ENCODE measurements at regions not wholly inside any gene's neighbourhood (a gene's known extent, or its start where the extent isn't known, plus 50 kb on each side); places are given as distances from the start of the nearest gene placed in this dataset.

DNA sequence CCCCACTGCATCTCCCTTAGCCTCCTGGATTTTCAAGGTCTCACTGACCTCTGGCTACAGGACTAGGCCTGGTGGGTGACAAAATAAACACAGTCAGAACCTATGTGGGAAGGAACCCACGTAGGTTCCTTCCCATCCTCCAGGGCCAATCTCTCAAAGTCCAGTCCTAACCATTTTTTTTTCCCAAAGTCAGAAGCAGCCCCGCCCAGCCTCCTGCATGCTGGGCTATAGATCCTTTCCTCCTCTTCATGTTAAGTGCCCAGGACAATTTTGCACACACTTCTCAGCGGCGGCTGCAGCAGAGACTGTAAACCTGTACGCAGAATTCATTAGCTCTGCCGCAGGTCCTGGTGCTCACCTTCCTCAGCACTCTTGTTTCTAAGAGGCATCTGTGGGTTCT, 285.8 kb downstream of the NPIPA8 start:
- H3K36me3 Mint-ChIP-seq (ENCODE audit: low read depth), result no peaks in the 10 kb centered on the region

GRCh38 chr16:18050234-18050633, 286.3 kb downstream of the NPIPA8 start:
- H3K27ac Mint-ChIP-seq, result no peak overlapping the region
- no peaks in the 10 kb centered on the region for H3K36me3 Mint-ChIP-seq (ENCODE audit: low read depth)
- no peaks in the 10 kb centered on the region for H3K9me3 Mint-ChIP-seq
- H3K4me1 Mint-ChIP-seq (ENCODE audit: low read depth), result no peaks in the 10 kb centered on the region
- H3K4me3 Mint-ChIP-seq, result no peak overlapping the region
- H3K27me3 Mint-ChIP-seq, result peaks cover 7% of the 10 kb centered on the region
- no peak for DNase-seq

More for the DNA sequence above, 285.8 kb downstream of the NPIPA8 start:
- peaks cover 3% of the 10 kb centered on the region for H3K27me3 Mint-ChIP-seq
- no peak overlapping the region for H3K27ac Mint-ChIP-seq
- DNase-seq, result no peak
- no peak overlapping the region for H3K4me3 Mint-ChIP-seq
- H3K4me1 Mint-ChIP-seq (ENCODE audit: low read depth), result no peaks in the 10 kb centered on the region
- no peaks in the 10 kb centered on the region for H3K9me3 Mint-ChIP-seq

- Mint-ChIP-seq H3K27ac (no peak overlapping the region), H3K4me1 (ENCODE audit: low read depth) (no peaks in the 10 kb centered on the region)
These were observed 286.9 kb downstream of the NPIPA8 start for GRCh38 chr16:18049547-18050133.

GRCh38 chr16:18048853-18049546, 287.5 kb downstream of the NPIPA8 start:
- Mint-ChIP-seq H3K4me3 (no peak overlapping the region), H3K4me1 (ENCODE audit: low read depth) (no peaks in the 10 kb centered on the region), H3K36me3 (ENCODE audit: low read depth) (no peaks in the 10 kb centered on the region), H3K9me3 (no peaks in the 10 kb centered on the region), H3K27me3 (peaks cover 11% of the 10 kb centered on the region), H3K27ac (no peak overlapping the region)
- DNase-seq, result no peak

More at GRCh38 chr16:18049547-18050133, 286.9 kb downstream of the NPIPA8 start:
- no peak for DNase-seq
- H3K27me3 Mint-ChIP-seq, result peaks cover 7% of the 10 kb centered on the region
- no peak overlapping the region for H3K4me3 Mint-ChIP-seq
- H3K36me3 Mint-ChIP-seq (ENCODE audit: low read depth), result no peaks in the 10 kb centered on the region
- no peaks in the 10 kb centered on the region for H3K9me3 Mint-ChIP-seq

DNA sequence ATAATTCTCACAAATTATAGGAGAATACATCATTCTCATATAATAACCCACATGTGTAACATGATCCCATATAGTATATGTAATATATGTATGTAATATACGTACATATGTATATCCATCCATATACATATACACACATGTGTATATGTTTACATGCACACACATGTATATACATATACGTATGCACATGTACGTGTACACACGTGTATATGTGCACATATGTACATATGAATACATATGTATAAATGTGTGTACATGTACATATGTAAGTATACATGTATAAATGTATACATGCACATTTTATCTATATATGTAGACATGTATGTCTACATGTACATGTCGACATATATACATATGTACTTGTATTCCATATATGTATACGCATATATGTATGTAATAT, 288.8 kb downstream of the NPIPA8 start:
- Mint-ChIP-seq H3K27ac (no peak overlapping the region), H3K9me3 (no peaks in the 10 kb centered on the region), H3K4me1 (ENCODE audit: low read depth) (no peaks in the 10 kb centered on the region), H3K27me3 (peaks cover 23% of the 10 kb centered on the region), H3K36me3 (ENCODE audit: low read depth) (no peaks in the 10 kb centered on the region), H3K4me3 (no peak overlapping the region)
- no peak for DNase-seq

GRCh38 chr16:18045356-18045755, 291.2 kb downstream of the NPIPA8 start:
- no peak overlapping the region for H3K4me3 Mint-ChIP-seq
- no peaks in the 10 kb centered on the region for H3K36me3 Mint-ChIP-seq (ENCODE audit: low read depth)
- no peaks in the 10 kb centered on the region for H3K4me1 Mint-ChIP-seq (ENCODE audit: low read depth)
- DNase-seq, result no peak
- H3K27ac Mint-ChIP-seq, result no peak overlapping the region
- no peaks in the 10 kb centered on the region for H3K9me3 Mint-ChIP-seq
- peaks cover 29% of the 10 kb centered on the region for H3K27me3 Mint-ChIP-seq

GRCh38 chr16:18041864-18042834, 294.4 kb downstream of the NPIPA8 start:
- Mint-ChIP-seq H3K4me3 (no peak overlapping the region), H3K27ac (no peak overlapping the region), H3K36me3 (ENCODE audit: low read depth) (no peaks in the 10 kb centered on the region), H3K9me3 (no peaks in the 10 kb centered on the region), H3K4me1 (ENCODE audit: low read depth) (no peaks in the 10 kb centered on the region), H3K27me3 (peaks cover 31% of the 10 kb centered on the region)
- no peak for DNase-seq

- H3K4me1 Mint-ChIP-seq (ENCODE audit: low read depth), result no peaks in the 10 kb centered on the region
- H3K4me3 Mint-ChIP-seq, result no peak overlapping the region
- H3K27ac Mint-ChIP-seq, result no peak overlapping the region
- no peak for DNase-seq
- H3K27me3 Mint-ChIP-seq, result peaks cover 26% of the 10 kb centered on the region
- no peaks in the 10 kb centered on the region for H3K9me3 Mint-ChIP-seq
- no peaks in the 10 kb centered on the region for H3K36me3 Mint-ChIP-seq (ENCODE audit: low read depth)
These were observed 296.6 kb downstream of the NPIPA8 start for GRCh38 chr16:18039931-18040330.

DNA sequence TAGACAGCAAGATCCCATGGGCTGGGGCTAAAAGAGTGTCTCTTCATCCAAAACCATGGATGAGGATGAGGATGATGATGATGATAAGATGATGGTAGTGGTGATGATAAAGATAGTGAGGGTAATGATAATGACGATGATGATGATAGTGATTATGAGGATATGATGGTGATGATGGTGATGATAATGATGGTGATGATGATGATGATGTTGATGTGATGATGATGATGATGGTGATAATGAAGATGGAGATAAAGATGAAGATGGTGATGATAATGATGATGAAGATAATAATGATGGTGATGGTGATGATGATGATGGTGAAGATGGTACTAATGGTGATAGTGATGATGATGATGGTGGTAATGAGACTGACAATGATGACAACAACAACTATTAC, 299.5 kb downstream of the NPIPA8 start:
- Mint-ChIP-seq H3K9me3 (no peaks in the 10 kb centered on the region), H3K27ac (no peak overlapping the region), H3K4me1 (ENCODE audit: low read depth) (no peaks in the 10 kb centered on the region), H3K27me3 (peaks cover 7% of the 10 kb centered on the region), H3K4me3 (no peak overlapping the region), H3K36me3 (ENCODE audit: low read depth) (no peaks in the 10 kb centered on the region)
- DNase-seq, result no peak

- no peak for DNase-seq
- Mint-ChIP-seq H3K9me3 (no peaks in the 10 kb centered on the region), H3K36me3 (ENCODE audit: low read depth) (no peaks in the 10 kb centered on the region), H3K27ac (no peak overlapping the region), H3K27me3 (peaks cover 20% of the 10 kb centered on the region), H3K4me1 (ENCODE audit: low read depth) (no peaks in the 10 kb centered on the region), H3K4me3 (no peak overlapping the region)
These were observed 311.9 kb downstream of the NPIPA8 start for GRCh38 chr16:18024611-18025010.

GRCh38 chr16:18018376-18018775, 318.2 kb downstream of the NPIPA8 start:
- peaks cover 6% of the 10 kb centered on the region for H3K27me3 Mint-ChIP-seq
- H3K4me3 Mint-ChIP-seq, result no peak overlapping the region

GRCh38 chr16:18013863-18014262, 322.7 kb downstream of the NPIPA8 start:
- Mint-ChIP-seq H3K36me3 (ENCODE audit: low read depth) (no peaks in the 10 kb centered on the region), H3K27ac (no peak overlapping the region), H3K4me3 (no peak overlapping the region), H3K27me3 (peaks cover 2% of the 10 kb centered on the region), H3K9me3 (no peaks in the 10 kb centered on the region), H3K4me1 (ENCODE audit: low read depth) (no peaks in the 10 kb centered on the region)
- DNase-seq, result no peak

More at GRCh38 chr16:18018376-18018775, 318.2 kb downstream of the NPIPA8 start:
- no peaks in the 10 kb centered on the region for H3K4me1 Mint-ChIP-seq (ENCODE audit: low read depth)
- H3K27ac Mint-ChIP-seq, result no peak overlapping the region
- no peaks in the 10 kb centered on the region for H3K36me3 Mint-ChIP-seq (ENCODE audit: low read depth)
- DNase-seq, result no peak
- H3K9me3 Mint-ChIP-seq, result no peaks in the 10 kb centered on the region

- Mint-ChIP-seq H3K9me3 (no peaks in the 10 kb centered on the region), H3K4me1 (ENCODE audit: low read depth) (no peaks in the 10 kb centered on the region), H3K36me3 (ENCODE audit: low read depth) (no peaks in the 10 kb centered on the region), H3K27ac (no peak overlapping the region), H3K27me3 (no peaks in the 10 kb centered on the region), H3K4me3 (no peak overlapping the region)
- DNase-seq, result no peak
These were observed 328.2 kb downstream of the NPIPA8 start for GRCh38 chr16:18008356-18008755.

DNA sequence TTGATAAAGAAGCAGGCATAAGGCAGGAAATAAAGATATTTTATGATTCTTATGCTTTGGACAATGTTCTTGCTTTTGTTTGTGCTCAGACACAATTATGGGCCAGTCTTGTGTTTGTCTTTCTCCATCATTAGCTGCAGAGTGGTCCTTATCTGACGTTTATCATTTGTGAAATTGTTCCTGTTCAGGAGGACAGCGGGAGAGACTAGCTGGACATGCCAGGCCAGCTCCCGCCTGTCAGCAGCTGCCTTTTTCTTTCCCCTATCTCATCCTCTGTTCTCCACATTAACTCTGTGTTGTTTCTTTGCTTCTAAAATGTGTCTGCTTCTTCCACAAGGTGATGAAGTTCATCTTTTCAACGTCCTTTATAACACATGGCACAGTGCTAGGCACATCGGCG, 333.5 kb downstream of the NPIPA8 start:
- H3K9me3 Mint-ChIP-seq, result no peaks in the 10 kb centered on the region
- no peaks in the 10 kb centered on the region for H3K36me3 Mint-ChIP-seq (ENCODE audit: low read depth)
- H3K4me1 Mint-ChIP-seq (ENCODE audit: low read depth), result no peaks in the 10 kb centered on the region
- peaks cover 3% of the 10 kb centered on the region for H3K27me3 Mint-ChIP-seq
- no peak for DNase-seq
- no peak overlapping the region for H3K4me3 Mint-ChIP-seq
- no peak overlapping the region for H3K27ac Mint-ChIP-seq

DNA sequence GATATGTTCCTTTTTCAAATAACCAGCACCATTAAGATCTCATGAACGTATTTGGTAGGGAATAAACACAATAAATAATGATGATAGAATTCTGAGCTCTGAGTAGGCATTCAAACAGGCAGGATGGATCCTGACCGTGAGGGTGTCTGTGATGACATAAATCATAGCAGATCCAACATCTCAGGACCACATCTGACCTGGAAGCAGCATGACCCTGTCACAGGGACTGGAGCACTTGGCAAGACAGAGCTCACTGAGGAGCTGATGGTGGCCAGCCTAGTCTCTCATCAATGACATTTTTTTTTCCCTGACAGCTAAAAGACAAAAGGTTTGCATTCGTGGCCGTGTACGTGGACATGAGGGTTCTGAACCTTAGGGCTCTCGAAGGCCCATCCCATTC, 337.5 kb downstream of the NPIPA8 start:
- Mint-ChIP-seq H3K27me3 (peaks cover 18% of the 10 kb centered on the region), H3K9me3 (no peaks in the 10 kb centered on the region), H3K4me1 (ENCODE audit: low read depth) (no peaks in the 10 kb centered on the region), H3K36me3 (ENCODE audit: low read depth) (no peaks in the 10 kb centered on the region), H3K27ac (no peak overlapping the region), H3K4me3 (no peak overlapping the region)
- DNase-seq, result no peak
